ENCODE measurements at regions not wholly inside any gene's neighbourhood (a gene's known extent, or its start where the extent isn't known, plus 50 kb on each side); places are given as distances from the start of the nearest gene placed in this dataset.

- ChIA-PET CTCF (no interaction called here), POLR2A (no interaction called here)
- Histone ChIP-seq H3K27ac (ENCODE audit: low read depth, low read length) (no peak overlapping the region), H3K9me3 (ENCODE audit: control insufficient read depth, insufficient read depth, low read length) (peaks cover 10% of the 10 kb centered on the region; the same call in 1 of the 2 replicates), H3K4me3 (ENCODE audit: low read depth, low read length) (no peak overlapping the region), H3K27me3 (ENCODE audit: control insufficient read depth, insufficient read depth, low read length) (no peaks in the 10 kb centered on the region)
- TF ChIP-seq CTCF (IDR thresholded peaks at IDR 0.05; ENCODE audit: low read depth, low read length), result no peak
- no peak for DNase-seq (ENCODE audit: low read depth, low spot score)
Measured at GRCh38 chr15:27686971-27687370, 412.1 kb downstream of the OCA2 start.

GRCh38 chr15:27686369-27686768 lies 412.7 kb downstream of the OCA2 start:
- ChIA-PET POLR2A (no interaction called here), CTCF (no interaction called here)
- DNase-seq (ENCODE audit: low read depth, low spot score), result no peak
- no peaks in the 10 kb centered on the region for H3K27me3 ChIP-seq (ENCODE audit: control insufficient read depth, insufficient read depth, low read length)
- peaks cover 10% of the 10 kb centered on the region; the same call in 1 of the 2 replicates for H3K9me3 ChIP-seq (ENCODE audit: control insufficient read depth, insufficient read depth, low read length)
- H3K4me3 ChIP-seq (ENCODE audit: low read depth, low read length), result no peak overlapping the region
- no peak overlapping the region for H3K27ac ChIP-seq (ENCODE audit: low read depth, low read length)
- TF ChIP-seq CTCF (IDR thresholded peaks at IDR 0.05; ENCODE audit: low read depth, low read length), result no peak

- no peak for TF ChIP-seq CTCF (IDR thresholded peaks at IDR 0.05; ENCODE audit: low read depth, low read length)
- Histone ChIP-seq H3K9me3 (ENCODE audit: control insufficient read depth, insufficient read depth, low read length) (peaks cover 10% of the 10 kb centered on the region; the same call in 1 of the 2 replicates), H3K27me3 (ENCODE audit: control insufficient read depth, insufficient read depth, low read length) (no peaks in the 10 kb centered on the region), H3K4me3 (ENCODE audit: low read depth, low read length) (no peak overlapping the region), H3K27ac (ENCODE audit: low read depth, low read length) (no peak overlapping the region)
- no peak for DNase-seq (ENCODE audit: low read depth, low spot score)
- ChIA-PET POLR2A (no interaction called here), CTCF (no interaction called here)
Measured at GRCh38 chr15:27685644-27686043, 413.5 kb downstream of the OCA2 start.

GRCh38 chr15:27683121-27683520 lies 416.0 kb downstream of the OCA2 start:
- no peak for TF ChIP-seq CTCF (IDR thresholded peaks at IDR 0.05; ENCODE audit: low read depth, low read length)
- peaks cover 5% of the 10 kb centered on the region; the same call in 1 of the 2 replicates for H3K9me3 ChIP-seq (ENCODE audit: control insufficient read depth, insufficient read depth, low read length)
- DNase-seq (ENCODE audit: low read depth, low spot score), result no peak
- CTCF ChIA-PET, result no interaction called here
- POLR2A ChIA-PET, result no interaction called here
- H3K4me3 ChIP-seq (ENCODE audit: low read depth, low read length), result no peak overlapping the region
- no peaks in the 10 kb centered on the region for H3K27me3 ChIP-seq (ENCODE audit: control insufficient read depth, insufficient read depth, low read length)
- no peak overlapping the region for H3K27ac ChIP-seq (ENCODE audit: low read depth, low read length)

GRCh38 chr15:27681038-27681437 lies 418.1 kb downstream of the OCA2 start:
- ChIA-PET CTCF (interaction anchor here (0.9 to 1.2 kb wide), 3 partner anchors 11 to 18 kb away, joined by 3 to 4 read pairs (median 3); no protein-coding TSS in a partner anchor), POLR2A (no interaction called here)
- Histone ChIP-seq H3K27me3 (ENCODE audit: control insufficient read depth, insufficient read depth, low read length) (no peaks in the 10 kb centered on the region), H3K9me3 (ENCODE audit: control insufficient read depth, insufficient read depth, low read length) (peaks cover 8% of the 10 kb centered on the region; the same call in 1 of the 2 replicates), H3K4me3 (ENCODE audit: low read depth, low read length) (no peak overlapping the region), H3K27ac (ENCODE audit: low read depth, low read length) (no peak overlapping the region)
- no peak for DNase-seq (ENCODE audit: low read depth, low spot score)
- TF ChIP-seq CTCF (IDR thresholded peaks at IDR 0.05; ENCODE audit: low read depth, low read length), result no peak
